ENCODE measurements at regions not wholly inside any gene's neighbourhood (a gene's known extent, or its start where the extent isn't known, plus 50 kb on each side); places are given as distances from the start of the nearest gene placed in this dataset.

DNA sequence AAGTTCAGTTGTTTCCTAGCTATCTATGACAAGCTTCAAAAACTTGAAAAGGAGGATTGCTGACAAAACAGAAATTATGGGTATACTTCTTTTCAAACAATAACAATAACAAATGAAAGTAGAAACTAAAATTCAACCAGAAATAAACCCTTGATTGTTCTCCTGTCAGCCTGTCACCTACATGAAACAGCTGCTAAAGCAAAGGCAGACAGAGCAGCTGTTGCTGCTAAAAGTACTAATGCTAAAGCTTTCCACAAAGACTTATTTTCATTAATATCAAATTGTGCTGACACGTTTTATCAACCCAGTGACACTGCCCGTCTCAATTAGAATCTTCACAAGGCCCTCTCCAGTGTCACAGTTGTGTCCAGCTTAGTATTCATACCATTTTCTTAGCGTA lies 533.2 kb upstream of the GBE1 start:
- in situ Hi-C loops (cut with HindIII; ENCODE audit: low pct_ligation_motif_present, low pct_unique_long_range_greater_than_20kb, low sequenced_read_pairs) = no loop called here

GRCh38 chr3:82293867-82294266 lies 532.4 kb upstream of the GBE1 start:
- DNase-seq = no peak
- in situ Hi-C loops (cut with HindIII; ENCODE audit: low pct_ligation_motif_present, low pct_unique_long_range_greater_than_20kb, low sequenced_read_pairs) = no loop called here

More for the DNA sequence above, 533.2 kb upstream of the GBE1 start:
- DNase-seq = no peak

DNA sequence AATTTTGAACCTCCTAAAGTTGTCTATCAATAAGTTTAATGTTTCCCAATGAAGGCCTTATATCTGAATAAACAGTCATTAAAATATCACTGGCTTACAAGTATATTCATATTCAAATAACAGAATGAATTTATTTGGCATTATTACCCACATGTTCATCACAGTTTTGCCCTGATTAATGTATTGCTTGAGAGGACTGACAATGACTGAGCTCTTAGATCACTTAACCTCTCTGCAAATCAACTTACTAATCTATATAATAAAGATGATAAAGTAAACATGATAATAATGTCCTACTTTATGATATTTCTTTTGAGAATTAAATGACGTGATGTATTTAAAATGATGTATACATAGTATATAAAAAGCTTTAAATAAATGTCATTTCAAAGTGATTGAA lies 532.0 kb upstream of the GBE1 start:
- DNase-seq = no peak
- in situ Hi-C loops (cut with HindIII; ENCODE audit: low pct_ligation_motif_present, low pct_unique_long_range_greater_than_20kb, low sequenced_read_pairs) = no loop called here

DNA sequence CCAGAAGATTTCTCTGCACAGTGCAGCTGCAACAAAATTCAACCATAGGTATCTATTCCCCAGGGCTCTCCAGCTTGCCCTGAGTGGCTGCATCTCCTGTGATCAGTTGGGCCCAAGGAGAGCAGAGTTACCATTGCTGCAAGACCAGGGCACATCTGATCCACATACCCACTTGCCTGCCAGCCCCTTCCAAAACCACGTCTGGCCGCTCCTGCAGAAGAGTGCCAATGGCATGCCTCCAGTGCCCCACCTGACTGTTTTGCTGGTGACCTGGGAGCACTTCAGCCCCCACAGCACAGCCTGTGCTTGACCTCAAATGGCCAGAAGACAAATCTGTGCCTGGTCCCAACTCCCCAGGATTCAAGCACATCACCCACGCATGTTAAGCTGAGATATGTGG lies 526.1 kb upstream of the GBE1 start:
- no peak for DNase-seq
- in situ Hi-C loops (cut with HindIII; ENCODE audit: low pct_ligation_motif_present, low pct_unique_long_range_greater_than_20kb, low sequenced_read_pairs) = no loop called here

DNA sequence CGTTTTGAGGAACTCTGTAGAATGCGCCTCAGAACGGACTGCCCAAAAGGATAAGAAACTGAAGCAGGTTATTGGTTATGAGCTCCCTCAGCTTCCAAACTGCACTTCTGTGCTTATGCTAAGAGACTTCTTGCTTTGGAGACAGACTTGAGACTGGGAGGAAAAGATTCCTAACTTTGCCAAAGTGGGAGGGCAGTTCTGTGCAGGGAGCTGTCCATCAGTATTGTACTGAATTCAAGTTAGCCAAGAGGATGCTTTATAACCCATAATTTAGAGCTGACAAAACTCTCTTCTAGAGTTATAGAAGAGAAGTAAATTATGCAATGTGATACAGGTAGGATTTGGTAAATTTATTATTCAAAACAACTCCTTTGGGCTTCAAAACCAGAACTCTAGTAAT lies 519.8 kb upstream of the GBE1 start:
- in situ Hi-C loops (cut with HindIII; ENCODE audit: low pct_ligation_motif_present, low pct_unique_long_range_greater_than_20kb, low sequenced_read_pairs) = no loop called here

GRCh38 chr3:82276992-82277391 lies 515.5 kb upstream of the GBE1 start:
- no peak for DNase-seq
- in situ Hi-C loops (cut with HindIII; ENCODE audit: low pct_ligation_motif_present, low pct_unique_long_range_greater_than_20kb, low sequenced_read_pairs) = no loop called here

More for the DNA sequence above, 519.8 kb upstream of the GBE1 start:
- DNase-seq = peak; percentile 19

DNA sequence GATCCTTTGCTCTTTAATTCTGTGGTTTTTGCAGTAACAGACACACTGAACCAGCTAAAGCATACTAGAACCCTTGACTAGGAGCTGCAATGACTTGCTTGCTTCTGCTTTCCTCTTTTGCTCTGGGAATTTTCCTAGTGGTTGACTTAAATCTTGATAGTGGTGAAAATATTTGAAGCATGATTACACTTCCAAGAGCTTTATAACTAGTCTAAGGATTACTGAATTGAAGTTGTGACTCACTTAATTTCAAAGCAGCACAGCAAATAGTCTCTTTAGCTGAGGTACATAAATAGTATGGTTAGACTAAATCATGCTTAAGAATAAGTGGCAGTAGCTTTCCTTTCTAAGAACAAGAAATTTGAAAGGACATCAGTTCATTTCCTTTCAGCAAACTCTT lies 513.5 kb upstream of the GBE1 start:
- in situ Hi-C loops (cut with HindIII; ENCODE audit: low pct_ligation_motif_present, low pct_unique_long_range_greater_than_20kb, low sequenced_read_pairs) = no loop called here
- DNase-seq = no peak

- no peak for DNase-seq
- in situ Hi-C loops (cut with HindIII; ENCODE audit: low pct_ligation_motif_present, low pct_unique_long_range_greater_than_20kb, low sequenced_read_pairs) = no loop called here
These were observed 504.3 kb upstream of the GBE1 start for GRCh38 chr3:82265747-82266146.

DNA sequence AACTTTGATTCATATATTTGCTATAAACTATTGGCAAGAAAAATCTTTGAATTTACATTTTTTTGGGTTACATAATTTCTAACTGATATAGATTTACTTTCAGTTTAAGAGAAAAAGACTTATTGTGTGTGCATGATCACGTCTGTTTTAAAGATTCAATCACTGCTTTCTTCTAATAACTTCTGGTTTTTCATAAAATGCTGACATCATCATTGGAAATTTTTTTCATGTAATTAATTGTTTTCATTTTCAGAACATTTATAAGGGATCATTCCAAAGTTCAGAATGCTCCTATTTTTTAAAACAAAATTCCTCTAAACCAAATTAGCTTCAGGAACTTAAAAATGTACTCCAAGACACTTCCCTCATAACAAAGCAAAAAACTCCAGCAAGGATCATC lies 500.7 kb upstream of the GBE1 start:
- no peak for DNase-seq
- in situ Hi-C loops (cut with HindIII; ENCODE audit: low pct_ligation_motif_present, low pct_unique_long_range_greater_than_20kb, low sequenced_read_pairs) = no loop called here

- in situ Hi-C loops (cut with HindIII; ENCODE audit: low pct_ligation_motif_present, low pct_unique_long_range_greater_than_20kb, low sequenced_read_pairs) = no loop called here
- DNase-seq = no peak
These were observed 500.2 kb upstream of the GBE1 start for GRCh38 chr3:82261637-82262036.

- in situ Hi-C loops (cut with HindIII; ENCODE audit: low pct_ligation_motif_present, low pct_unique_long_range_greater_than_20kb, low sequenced_read_pairs) = no loop called here
- no peak for DNase-seq
These were observed 499.6 kb upstream of the GBE1 start for GRCh38 chr3:82261013-82261412.

DNA sequence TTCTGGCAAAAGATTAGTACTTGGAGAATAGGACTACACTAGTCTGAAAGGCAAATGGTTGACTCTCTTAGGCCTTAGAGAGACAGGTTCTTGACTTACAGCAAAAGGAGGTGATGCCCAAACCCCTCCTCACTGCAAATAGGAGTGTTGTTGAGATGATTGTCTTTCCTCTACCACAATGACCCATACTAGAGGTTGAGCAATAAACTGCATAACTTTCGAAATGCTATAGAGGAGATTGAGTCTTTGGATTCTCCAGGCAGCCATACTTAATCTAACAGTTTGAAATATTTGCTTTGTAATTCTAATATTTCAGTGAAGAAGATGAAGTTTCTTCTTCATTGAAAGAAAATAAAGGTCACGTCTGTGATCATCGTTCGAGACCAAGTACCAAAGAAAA lies 498.5 kb upstream of the GBE1 start:
- in situ Hi-C loops (cut with HindIII; ENCODE audit: low pct_ligation_motif_present, low pct_unique_long_range_greater_than_20kb, low sequenced_read_pairs) = no loop called here
- no peak for DNase-seq

DNA sequence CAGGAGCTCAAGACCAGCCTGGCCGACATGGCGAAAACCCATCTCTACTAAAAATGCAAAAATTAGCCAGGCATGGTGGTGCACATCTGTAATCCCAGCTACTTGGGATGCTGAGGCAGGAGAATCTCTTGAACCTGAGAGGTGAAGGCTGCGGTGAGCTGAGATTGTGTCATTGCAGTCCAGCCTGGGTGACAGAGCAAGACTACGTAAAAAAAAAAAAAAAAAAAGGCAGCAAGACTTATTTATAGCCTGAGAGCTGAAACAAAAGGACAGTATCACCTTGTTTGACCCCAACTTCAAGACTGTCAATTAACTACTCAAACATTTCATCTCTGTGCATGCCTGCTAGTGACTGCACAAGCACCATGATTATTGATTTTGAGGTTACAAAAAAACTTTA lies 478.9 kb upstream of the GBE1 start:
- in situ Hi-C loops (cut with HindIII; ENCODE audit: low pct_ligation_motif_present, low pct_unique_long_range_greater_than_20kb, low sequenced_read_pairs) = no loop called here
- no peak for DNase-seq

DNA sequence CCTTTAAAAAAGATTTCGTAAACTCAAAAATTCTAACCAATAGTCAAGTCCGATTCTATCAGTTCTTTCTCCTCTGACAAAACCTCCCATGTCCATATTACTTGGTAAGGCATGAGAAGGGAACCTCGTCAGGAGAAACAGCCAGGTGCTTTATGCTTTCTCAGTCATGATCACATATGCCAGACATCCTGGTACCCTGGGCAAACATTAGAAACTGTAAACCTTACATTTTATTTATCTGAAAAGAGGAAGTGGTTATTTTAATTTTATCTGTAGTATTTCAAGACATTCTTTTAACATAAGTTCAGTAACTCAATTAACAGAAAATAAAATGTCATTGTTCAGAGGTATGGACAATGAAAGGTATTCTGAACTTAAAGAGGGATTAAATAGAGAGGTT lies 474.8 kb upstream of the GBE1 start:
- DNase-seq = no peak
- in situ Hi-C loops (cut with HindIII; ENCODE audit: low pct_ligation_motif_present, low pct_unique_long_range_greater_than_20kb, low sequenced_read_pairs) = no loop called here

DNA sequence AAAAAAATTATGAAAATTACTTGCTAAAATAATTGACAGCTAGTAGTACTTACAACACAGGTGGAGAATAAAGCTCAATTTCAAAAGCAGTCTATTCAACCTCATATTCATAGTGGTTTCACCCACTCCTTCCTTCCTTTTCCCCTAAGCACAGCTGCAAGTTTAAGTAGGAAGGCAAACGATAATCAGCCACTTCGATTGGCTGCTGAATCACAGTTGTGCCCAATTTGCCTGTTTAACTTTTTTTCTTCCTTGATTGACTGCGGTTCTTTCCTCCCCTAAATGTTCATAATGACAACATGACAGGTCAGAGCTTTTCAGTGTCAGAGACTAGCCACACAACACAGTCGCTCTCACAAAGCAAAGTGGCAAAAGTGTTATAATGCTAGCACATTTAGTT lies 468.0 kb upstream of the GBE1 start:
- DNase-seq = no peak
- in situ Hi-C loops (cut with HindIII; ENCODE audit: low pct_ligation_motif_present, low pct_unique_long_range_greater_than_20kb, low sequenced_read_pairs) = no loop called here

GRCh38 chr3:82224661-82225060 lies 463.2 kb upstream of the GBE1 start:
- in situ Hi-C loops (cut with HindIII; ENCODE audit: low pct_ligation_motif_present, low pct_unique_long_range_greater_than_20kb, low sequenced_read_pairs) = no loop called here
- no peak for DNase-seq

GRCh38 chr3:82222401-82222800 lies 461.0 kb upstream of the GBE1 start:
- DNase-seq = no peak
- in situ Hi-C loops (cut with HindIII; ENCODE audit: low pct_ligation_motif_present, low pct_unique_long_range_greater_than_20kb, low sequenced_read_pairs) = no loop called here

GRCh38 chr3:82217571-82217970 lies 456.1 kb upstream of the GBE1 start:
- DNase-seq = no peak
- in situ Hi-C loops (cut with HindIII; ENCODE audit: low pct_ligation_motif_present, low pct_unique_long_range_greater_than_20kb, low sequenced_read_pairs) = no loop called here

DNA sequence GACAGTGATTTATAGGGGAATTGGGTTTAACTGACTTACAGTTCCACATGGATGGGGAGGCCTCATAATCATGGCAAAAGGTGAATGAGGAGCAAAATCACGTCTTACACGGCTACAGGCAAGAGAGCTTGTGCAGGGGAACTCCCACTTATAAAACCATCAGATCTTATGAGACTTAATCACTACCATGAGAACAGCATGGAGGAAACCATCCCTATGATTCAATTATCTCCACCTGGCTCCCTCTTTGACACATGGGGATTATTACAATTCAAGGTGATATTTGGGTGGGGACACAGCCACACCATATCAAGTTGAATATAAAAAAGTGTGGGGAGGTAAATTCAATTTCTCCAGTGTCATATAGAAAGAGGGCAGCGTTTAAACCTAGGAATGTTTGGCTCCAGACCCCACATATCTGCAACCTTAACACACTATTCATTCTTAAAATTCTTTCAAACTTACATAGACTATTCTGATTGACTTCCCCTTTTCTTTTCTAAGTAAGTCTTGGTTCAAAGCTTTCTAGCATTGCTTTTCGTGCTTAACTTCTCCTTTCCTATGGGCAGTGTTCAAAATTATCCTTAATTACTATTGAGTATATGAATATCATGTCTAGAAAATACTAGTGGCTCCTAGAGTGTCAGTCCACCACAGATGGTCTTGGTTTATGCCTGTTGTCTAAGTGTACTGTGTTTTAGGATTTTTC lies 446.7 kb upstream of the GBE1 start:
- DNase-seq = no peak
- in situ Hi-C loops (cut with HindIII; ENCODE audit: low pct_ligation_motif_present, low pct_unique_long_range_greater_than_20kb, low sequenced_read_pairs) = no loop called here

GRCh38 chr3:82202269-82202668 lies 440.8 kb upstream of the GBE1 start:
- no peak for DNase-seq
- in situ Hi-C loops (cut with HindIII; ENCODE audit: low pct_ligation_motif_present, low pct_unique_long_range_greater_than_20kb, low sequenced_read_pairs) = no loop called here

DNA sequence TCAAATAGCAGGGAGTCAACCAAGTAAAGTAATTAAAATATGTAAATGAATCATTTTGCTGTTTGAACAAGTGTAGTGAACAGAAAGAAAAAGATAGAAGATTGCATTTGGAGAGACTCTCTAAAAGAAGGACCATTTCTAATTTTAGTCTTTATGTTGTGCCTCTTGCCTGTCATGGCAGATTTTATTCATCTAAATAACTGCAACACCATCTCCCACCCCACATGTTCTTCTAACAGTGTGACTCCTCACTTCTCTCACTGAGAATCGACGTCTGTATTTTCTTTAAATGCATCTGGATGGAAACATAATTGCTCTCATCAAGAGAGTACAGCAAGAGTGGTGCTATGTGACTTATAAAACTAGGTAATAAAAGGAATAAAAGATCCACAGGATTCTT lies 439.9 kb upstream of the GBE1 start:
- DNase-seq = no peak
- in situ Hi-C loops (cut with HindIII; ENCODE audit: low pct_ligation_motif_present, low pct_unique_long_range_greater_than_20kb, low sequenced_read_pairs) = no loop called here
